ENCODE measurements at regions not wholly inside any gene's neighbourhood (a gene's known extent, or its start where the extent isn't known, plus 50 kb on each side); places are given as distances from the start of the nearest gene placed in this dataset.

DNA sequence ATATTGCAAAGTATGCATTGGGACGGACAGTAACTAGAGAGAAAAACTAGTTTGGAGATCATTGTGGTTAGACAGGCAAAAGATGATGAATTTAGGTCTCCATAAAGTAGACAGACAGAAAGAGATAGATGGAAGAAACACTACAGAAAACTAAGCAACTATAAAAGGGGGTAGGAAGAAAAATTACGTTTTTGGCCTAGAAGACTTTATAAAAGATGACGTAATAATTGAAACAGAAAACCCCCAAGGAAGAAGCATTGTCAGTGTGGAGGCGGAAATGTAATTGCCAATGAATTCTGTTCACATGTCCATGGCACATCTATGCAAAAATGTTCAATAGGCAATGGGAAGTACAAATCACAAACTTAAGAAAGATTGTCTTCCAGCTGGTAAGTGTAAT lies 1211.5 kb upstream of the ZEB2 start:
- no peak overlapping the region for H3K27ac Mint-ChIP-seq
- no peaks in the 10 kb centered on the region for H3K27me3 ChIP-seq (ENCODE audit: insufficient read depth)
- no peaks in the 10 kb centered on the region for H3K36me3 ChIP-seq (ENCODE audit: insufficient read depth)
- ATAC-seq (no peak), DNase-seq (ENCODE audit: low spot score) (no peak)
- no peaks in the 10 kb centered on the region for H3K79me2 ChIP-seq (replicated peaks; ENCODE audit: insufficient read depth)
- H3F3A ChIP-seq (replicated peaks; ENCODE audit: low read depth) = no peaks in the 10 kb centered on the region
- no peak overlapping the region for H3K27ac ChIP-seq (ENCODE audit: low read depth)
- no peak overlapping the region for H3K4me3 Mint-ChIP-seq
- peaks cover 5% of the 10 kb centered on the region; the same call in 1 of the 3 replicates for H3K4me1 Mint-ChIP-seq
- H3K27me3 Mint-ChIP-seq (ENCODE audit: insufficient read depth, low read depth, poor library complexity) = peaks cover 2% of the 10 kb centered on the region
- H3K9me2 ChIP-seq (ENCODE audit: insufficient read depth) = peaks cover 10% of the 10 kb centered on the region; the same call in 1 of the 2 replicates
- no peaks in the 10 kb centered on the region for H4K20me1 ChIP-seq (replicated peaks; ENCODE audit: insufficient read depth)
- H2AFZ ChIP-seq = peak overlapping the region; percentile 48; the same call in 1 of the 2 replicates
- TF ChIP-seq EZH2phosphoT487 (IDR thresholded peaks at IDR 0.05; ENCODE audit: unreplicated experiment) (no peak), CTCF (conservative IDR thresholded peaks at IDR 0.05; ENCODE audit: low read depth in 2 of 2) (no peak), ETS1 (IDR thresholded peaks at IDR 0.05) (no peak)
- no peak overlapping the region for H3K4me3 ChIP-seq
- no peak overlapping the region for H3K4me2 ChIP-seq
- no peaks in the 10 kb centered on the region for H3K4me1 ChIP-seq (ENCODE audit: insufficient read depth)
- no peaks in the 10 kb centered on the region; the same call in 1 of the 3 replicates for H3K9me3 Mint-ChIP-seq
- no peaks in the 10 kb centered on the region for H3K36me3 Mint-ChIP-seq (ENCODE audit: low read depth)

DNA sequence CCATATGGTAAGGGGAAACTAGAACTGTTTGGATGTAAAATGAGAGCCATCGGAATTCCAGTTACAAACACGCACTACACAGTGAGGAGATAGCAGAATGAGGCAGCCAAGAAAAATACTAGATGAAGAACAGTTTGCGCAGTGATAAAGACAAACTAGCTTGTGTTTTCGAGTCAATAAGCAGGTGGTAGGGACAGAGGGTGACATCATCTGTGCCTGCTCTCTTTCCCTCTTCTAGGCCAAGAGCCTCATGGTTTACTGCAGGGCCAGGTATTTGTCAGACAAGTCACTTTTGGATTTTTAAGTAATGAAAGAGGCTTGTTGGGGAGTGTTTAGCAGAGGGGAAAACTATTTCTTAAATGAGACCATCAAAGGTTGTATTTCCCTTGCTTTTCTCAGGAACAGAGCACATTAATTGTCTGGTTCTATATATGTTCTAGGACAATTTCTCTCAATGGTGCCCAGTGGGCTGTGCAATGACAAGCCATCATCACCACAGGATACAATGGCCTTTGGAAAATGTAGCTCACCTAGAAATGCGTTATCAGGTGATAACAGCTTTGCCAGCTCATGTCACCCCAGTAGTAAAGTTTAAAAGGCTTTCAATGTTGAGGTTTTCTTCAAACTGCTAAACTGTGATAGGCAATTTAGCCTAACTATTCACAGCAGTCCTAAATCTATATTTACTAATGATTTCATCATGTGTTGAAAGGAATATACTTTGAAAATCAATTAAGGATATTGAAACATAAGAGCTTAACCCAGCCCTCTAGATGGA lies 1210.3 kb upstream of the ZEB2 start:
- Histone ChIP-seq H3K36me3 (ENCODE audit: insufficient read depth) (no peaks in the 10 kb centered on the region), H3K9me2 (ENCODE audit: insufficient read depth) (peaks cover 11% of the 10 kb centered on the region; the same call in 1 of the 2 replicates), H3K27me3 (ENCODE audit: insufficient read depth) (no peaks in the 10 kb centered on the region), H3F3A (replicated peaks; ENCODE audit: low read depth) (no peaks in the 10 kb centered on the region), H2AFZ (no peak overlapping the region), H3K4me1 (ENCODE audit: insufficient read depth) (no peaks in the 10 kb centered on the region), H3K27ac (ENCODE audit: low read depth) (no peak overlapping the region), H3K4me3 (no peak overlapping the region), H4K20me1 (replicated peaks; ENCODE audit: insufficient read depth) (no peaks in the 10 kb centered on the region), H3K79me2 (replicated peaks; ENCODE audit: insufficient read depth) (no peaks in the 10 kb centered on the region), H3K4me2 (no peak overlapping the region)
- Mint-ChIP-seq H3K4me1 (peaks cover 1% of the 10 kb centered on the region; the same call in 1 of the 3 replicates), H3K27me3 (ENCODE audit: insufficient read depth, low read depth, poor library complexity) (peaks cover 2% of the 10 kb centered on the region), H3K36me3 (ENCODE audit: low read depth) (no peaks in the 10 kb centered on the region), H3K27ac (no peak overlapping the region), H3K4me3 (no peak overlapping the region), H3K9me3 (no peaks in the 10 kb centered on the region; the same call in 1 of the 3 replicates)
- ATAC-seq = no peak
- no peak for DNase-seq (ENCODE audit: low spot score)
- TF ChIP-seq CTCF (conservative IDR thresholded peaks at IDR 0.05; ENCODE audit: low read depth in 2 of 2) = no peak
- no peak for TF ChIP-seq POLR2AphosphoS5 (IDR thresholded peaks at IDR 0.05; ENCODE audit: low read depth)
- TF ChIP-seq JUNB (IDR thresholded peaks at IDR 0.05; ENCODE audit: unreplicated experiment) = no peak
- no peak for TF ChIP-seq REST (IDR thresholded peaks at IDR 0.05; ENCODE audit: unreplicated experiment)
- no peak for TF ChIP-seq CREB1 (CRISPR knock-in tag; IDR thresholded peaks at IDR 0.05; ENCODE audit: low read depth)
- no peak for TF ChIP-seq STAT1 (IDR thresholded peaks at IDR 0.05; ENCODE audit: unreplicated experiment)

Data from GM23338 (cell line).